ENCODE measurements at regions not wholly inside any gene's neighbourhood (a gene's known extent, or its start where the extent isn't known, plus 50 kb on each side); places are given as distances from the start of the nearest gene placed in this dataset.

DNA sequence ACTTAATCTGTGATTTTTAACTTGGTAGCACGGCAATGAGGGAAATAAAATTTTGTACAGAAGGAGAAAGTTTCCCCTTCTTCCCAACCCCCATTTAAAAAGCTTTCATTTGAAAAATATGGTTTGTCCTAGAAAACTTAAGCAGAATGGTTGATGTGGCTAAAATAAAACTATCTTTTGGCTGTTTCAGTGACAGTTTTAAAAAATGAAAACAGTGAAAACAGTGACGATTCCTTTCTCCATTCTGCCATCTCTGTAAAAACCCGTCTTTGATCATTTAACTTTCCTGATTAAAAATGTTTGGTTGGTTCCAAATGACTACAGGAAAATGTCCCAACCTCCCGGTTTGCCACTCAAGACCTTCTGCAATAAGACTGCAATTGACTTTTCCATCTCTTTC, 160.7 kb downstream of the EBLN2 start:
- no peak overlapping the region for H2BK120ac ChIP-seq (ENCODE audit: low read depth, low read length)
- no peak overlapping the region for H2AFZ ChIP-seq (replicated peaks; ENCODE audit: low read length, poor library complexity)
- dilution Hi-C loops (cut with HindIII; ENCODE audit: low sequenced_read_pairs, unreplicated experiment): no loop called here
- BruUV-seq (replicated peaks): no TSS peak
- no peak overlapping the region for H2AK5ac ChIP-seq (ENCODE audit: low read depth, low read length)
- H4K8ac ChIP-seq (ENCODE audit: low read depth in 2 of 2, low read length in 2 of 2): no peak overlapping the region
- no peaks in the 10 kb centered on the region for H3K27me3 ChIP-seq (ENCODE audit: control insufficient read depth, insufficient read depth, low read length)
- no peak overlapping the region for H3K4me3 ChIP-seq (ENCODE audit: insufficient read depth, low read depth, low read length)
- ChIA-PET POLR2A (ENCODE audit: unreplicated experiment) (no interaction called here), CTCF (no interaction called here)
- no peaks in the 10 kb centered on the region for H3K79me1 ChIP-seq (ENCODE audit: low read depth in 1 of 2, low read length in 2 of 2)
- in situ Hi-C loops (cut with MboI; ENCODE audit: low sequenced_read_pairs): no loop called here
- H3K4ac ChIP-seq (ENCODE audit: low read depth, low read length): no peak overlapping the region
- no peak overlapping the region for H4K91ac ChIP-seq (ENCODE audit: insufficient read depth, low read depth, low read length)
- intact Hi-C loops (cut with micrococcal nuclease): loop anchor here (10.0 kb wide), 1 partner anchor 1353 kb away; no protein-coding TSS in a partner anchor
- no peak overlapping the region for H2BK20ac ChIP-seq (ENCODE audit: low read depth, low read length)
- no CpG with 5 or more reads among the region's 4 CpGs for WGBS, 2 experiments (ENCODE audit: extremely low coverage in 2 of 2, insufficient read length in 1 of 2)
- ATAC-seq (ENCODE audit: low read depth) (no peak), DNase-seq (no peak)
- H3K9me3 ChIP-seq (ENCODE audit: control insufficient read depth, insufficient read depth, low read length): no peaks in the 10 kb centered on the region
- no peak overlapping the region for H3K4me2 ChIP-seq (ENCODE audit: low read depth, low read length)
- no peaks in the 10 kb centered on the region for H3K9me1 ChIP-seq (ENCODE audit: insufficient read depth, low read length)
- H2BK15ac ChIP-seq (ENCODE audit: low read depth, low read length): no peak overlapping the region
- no peak overlapping the region for H3K27ac ChIP-seq (ENCODE audit: insufficient read depth, low read length)
- H3K9ac ChIP-seq (ENCODE audit: low read depth, low read length): no peak overlapping the region
- H3K18ac ChIP-seq (ENCODE audit: low read depth, low read length): no peak overlapping the region
- no peaks in the 10 kb centered on the region for H3K36me3 ChIP-seq (ENCODE audit: control insufficient read depth, insufficient read depth, low read length)
- H3K56ac ChIP-seq (ENCODE audit: extremely low read depth, insufficient read depth, low read length): no peak overlapping the region
- H3K4me1 ChIP-seq (ENCODE audit: control insufficient read depth, insufficient read depth, low read length): no peaks in the 10 kb centered on the region
- no peak overlapping the region for H3K14ac ChIP-seq (replicated peaks; ENCODE audit: low read depth, low read length)
- TF ChIP-seq MAFK (IDR thresholded peaks at IDR 0.05; ENCODE audit: low read depth, low read length): no peak
- no peak for TF ChIP-seq MAZ (IDR thresholded peaks at IDR 0.05; ENCODE audit: borderline replicate concordance, low read depth, low read length)
- no peak for TF ChIP-seq CEBPB (IDR thresholded peaks at IDR 0.05; ENCODE audit: low read depth, low read length)
- no peak overlapping the region for H2BK5ac ChIP-seq (ENCODE audit: low read depth, low read length, poor library complexity, severe bottlenecking)
- no peak overlapping the region for H4K5ac ChIP-seq (ENCODE audit: low read depth, low read length)
- H4K20me1 ChIP-seq (ENCODE audit: insufficient read depth, low read length): no peaks in the 10 kb centered on the region
- no peak overlapping the region for H2AK9ac ChIP-seq (replicated peaks; ENCODE audit: low read depth, low read length, poor library complexity)
- H3K23ac ChIP-seq (ENCODE audit: low read depth, low read length): no peak overlapping the region
